Parathyroid adenoma (tissue), 2 donors: ENCODE measurements at regions not wholly inside any gene's neighbourhood (a gene's known extent, or its start where the extent isn't known, plus 50 kb on each side); places are given as distances from the start of the nearest gene placed in this dataset.
"Not testable (repeated sequence)": the region's sequence is repeated elsewhere in the genome, so short reads cannot be mapped to it uniquely, and the experiment has no call there.

Experiments used
- H2AFZ ChIP-seq: fragments of 300-600 bp; sonication (generic); one replicate; pipeline ENCODE4 v1.7.0; 2017; ENCODE audit warnings: antibody characterized with exemption, mild to moderate bottlenecking
- H3K27ac ChIP-seq: fragments of 300-600 bp; sonication (generic); one replicate; pipeline ENCODE4 v1.7.0; 2017
- H3K27me3 ChIP-seq: fragments of 300-600 bp; sonication (generic); one replicate; pipeline ENCODE4 v1.7.0; 2017; ENCODE audit warnings: low read length; ENCODE audit not compliant: control insufficient read depth, insufficient read depth
- H3K36me3 ChIP-seq: fragments of 300-600 bp; sonication (generic); one replicate; pipeline ENCODE4 v1.7.0; 2017; ENCODE audit warnings: low read length; ENCODE audit not compliant: control insufficient read depth, insufficient read depth
- H3K4me1 ChIP-seq: fragments of 300-600 bp; sonication (generic); one replicate; pipeline ENCODE4 v1.7.0; 2017; ENCODE audit warnings: control low read depth
- H3K4me2 ChIP-seq: fragments of 300-600 bp; sonication (generic); one replicate; pipeline ENCODE4 v1.7.0; 2017; ENCODE audit warnings: low read length
- H3K4me3 ChIP-seq: fragments of 300-600 bp; sonication (generic); one replicate; pipeline ENCODE4 v1.7.0; 2017; ENCODE audit warnings: low read depth, low read length
- H3K79me2 ChIP-seq: fragments of 300-600 bp; sonication (generic); one replicate; pipeline ENCODE4 v1.7.0; 2017; ENCODE audit warnings: control low read depth
- H3K9ac ChIP-seq: fragments of 300-600 bp; sonication (generic); one replicate; pipeline ENCODE4 v1.7.0; 2017; ENCODE audit warnings: mild to moderate bottlenecking
- H3K9me3 ChIP-seq: fragments of 300-600 bp; sonication (generic); one replicate; pipeline ENCODE4 v1.7.0; 2017; ENCODE audit warnings: low read length; ENCODE audit not compliant: control insufficient read depth
- CTCF ChIP-seq: fragments of 300-600 bp; sonication (generic); IDR thresholded peaks from one replicate; pipeline ENCODE4 v1.7.0; 2017; ENCODE audit warnings: antibody characterized with exemption, mild to moderate bottlenecking
- donor health status: primary hyperparathyroidism.

- no peaks in the 10 kb centered on the region for H3K9me3 ChIP-seq
- no peaks in the 10 kb centered on the region for H3K27me3 ChIP-seq
- TF ChIP-seq CTCF: no peak
Measured at GRCh38 chr14:103243764-103244737, 90.0 kb upstream of the EIF5 start.

GRCh38 chr14:103245624-103246031 lies 88.4 kb upstream of the EIF5 start:
- H3K4me3 ChIP-seq: not testable (repeated sequence)

More at GRCh38 chr14:103243764-103244737, 90.0 kb upstream of the EIF5 start:
- Histone ChIP-seq H3K36me3 (no peaks in the 10 kb centered on the region), H3K4me2 (no peak overlapping the region), H3K27ac (no peak overlapping the region), H3K4me3 (no peak overlapping the region), H3K4me1 (no peaks in the 10 kb centered on the region), H3K79me2 (no peaks in the 10 kb centered on the region), H2AFZ (no peak overlapping the region), H3K9ac (no peak overlapping the region)

GRCh38 chr14:103246070-103246469 lies 88.0 kb upstream of the EIF5 start:
- Histone ChIP-seq H3K4me1 (no peaks in the 10 kb centered on the region), H3K27ac (no peak overlapping the region), H3K36me3 (no peaks in the 10 kb centered on the region), H2AFZ (peak overlapping the region; percentile 47), H3K27me3 (no peaks in the 10 kb centered on the region), H3K9me3 (no peaks in the 10 kb centered on the region), H3K4me3 (no peak overlapping the region), H3K9ac (no peak overlapping the region), H3K79me2 (no peaks in the 10 kb centered on the region), H3K4me2 (no peak overlapping the region)
- no peak for TF ChIP-seq CTCF

More at GRCh38 chr14:103245624-103246031, 88.4 kb upstream of the EIF5 start:
- H3K27ac ChIP-seq, H3K79me2 ChIP-seq, H3K36me3 ChIP-seq, H3K9me3 ChIP-seq, H3K27me3 ChIP-seq, H3K4me1 ChIP-seq, H3K9ac ChIP-seq, H3K4me2 ChIP-seq: not testable (repeated sequence)
- H2AFZ ChIP-seq: peak overlapping the region; percentile 47

- no peaks in the 10 kb centered on the region for H3K27me3 ChIP-seq
- no peak overlapping the region for H3K4me3 ChIP-seq
- no peak overlapping the region for H2AFZ ChIP-seq
- TF ChIP-seq CTCF: no peak
- no peaks in the 10 kb centered on the region for H3K79me2 ChIP-seq
- H3K9me3 ChIP-seq: no peaks in the 10 kb centered on the region
- no peaks in the 10 kb centered on the region for H3K4me1 ChIP-seq
- no peak overlapping the region for H3K9ac ChIP-seq
- H3K27ac ChIP-seq: no peak overlapping the region
- no peak overlapping the region for H3K4me2 ChIP-seq
- H3K36me3 ChIP-seq: no peaks in the 10 kb centered on the region
Measured at GRCh38 chr14:103247169-103247606, 86.8 kb upstream of the EIF5 start.

DNA sequence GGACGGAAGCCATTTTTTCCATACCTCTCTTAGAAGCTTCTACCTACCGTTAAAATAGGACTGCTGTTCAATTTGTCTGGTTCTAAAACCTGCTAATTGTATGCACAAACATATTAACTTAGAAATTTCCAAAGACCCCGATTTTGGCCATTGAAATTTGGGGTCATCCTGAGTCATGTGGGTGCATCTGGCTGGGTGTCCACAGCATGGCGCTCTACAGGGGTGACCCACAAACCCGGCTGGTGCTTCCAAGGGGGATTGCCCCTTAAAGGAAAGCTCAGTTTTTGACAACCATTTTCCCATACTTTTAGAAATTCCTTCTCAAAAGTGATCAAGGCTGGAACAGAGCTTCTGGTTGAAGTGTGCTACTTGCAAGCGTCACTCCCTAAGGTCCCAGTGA lies 83.9 kb upstream of the EIF5 start:
- no peak overlapping the region for H3K9ac ChIP-seq
- H3K36me3 ChIP-seq: no peaks in the 10 kb centered on the region
- no peaks in the 10 kb centered on the region for H3K9me3 ChIP-seq
- no peak for TF ChIP-seq CTCF
- no peak overlapping the region for H3K27ac ChIP-seq
- no peaks in the 10 kb centered on the region for H3K79me2 ChIP-seq
- H2AFZ ChIP-seq: no peak overlapping the region
- no peak overlapping the region for H3K4me2 ChIP-seq
- H3K4me1 ChIP-seq: no peaks in the 10 kb centered on the region
- no peak overlapping the region for H3K4me3 ChIP-seq
- no peaks in the 10 kb centered on the region for H3K27me3 ChIP-seq
